GM18502 (cell line): ENCODE measurements at regions not wholly inside any gene's neighbourhood (a gene's known extent, or its start where the extent isn't known, plus 50 kb on each side); places are given as distances from the start of the nearest gene placed in this dataset.

ENCODE experiments used
- ATAC-seq: cut with Tn5 transposase; IDR thresholded peaks from one replicate; pipeline ENCODE4 v1.9.1; 2021; ENCODE audit warnings: mild to moderate bottlenecking; ENCODE audit not compliant: unreplicated experiment, poor library complexity

GRCh38 chr7:16241017-16241416, 180.3 kb downstream of the CRPPA start:
- no peak for ATAC-seq

- ATAC-seq = no peak
Measured at GRCh38 chr7:16236381-16236780, 185.0 kb downstream of the CRPPA start.

DNA sequence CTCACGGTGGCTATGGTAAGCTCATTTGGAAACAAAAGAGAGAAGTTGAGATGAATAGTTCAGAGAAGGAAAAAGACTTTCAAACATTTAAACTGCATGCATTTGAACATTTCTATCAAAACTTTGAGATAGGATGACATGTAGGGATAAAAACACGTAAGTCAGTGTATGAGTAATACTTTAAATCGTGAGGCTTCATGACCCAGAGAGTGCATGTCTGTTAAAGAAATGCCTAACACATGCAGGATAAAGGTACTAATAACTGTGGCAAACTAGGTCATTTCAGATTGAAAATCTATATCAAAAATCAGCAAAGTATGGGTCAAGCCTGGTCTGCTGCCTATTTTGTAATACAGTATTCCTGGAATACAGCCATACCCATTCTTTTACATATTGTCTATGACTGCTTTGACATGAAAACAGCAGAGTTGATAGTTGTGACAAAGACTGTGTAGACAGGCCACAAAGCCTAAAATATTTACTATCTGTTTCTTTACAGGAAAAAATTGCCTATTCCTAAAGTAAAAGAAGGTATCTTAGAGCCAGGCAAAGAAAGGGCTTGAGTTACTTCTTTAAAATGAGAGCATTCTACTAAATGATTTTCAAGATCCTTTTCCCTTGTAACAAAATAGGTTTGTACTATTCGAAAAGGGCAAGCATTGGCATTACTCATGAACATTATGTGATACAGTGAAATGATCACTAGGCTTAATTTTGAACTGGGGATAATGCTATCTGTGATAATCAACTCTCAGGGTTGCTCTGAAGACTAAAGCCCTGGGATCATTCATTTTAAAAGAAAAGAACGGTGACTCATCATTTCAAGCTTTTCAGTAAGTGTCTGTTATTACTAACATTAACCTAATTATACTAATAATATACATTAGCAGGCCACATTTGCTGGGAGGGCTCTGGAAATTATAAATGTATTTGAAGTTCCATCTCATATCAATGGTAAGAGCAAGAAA, 185.9 kb downstream of the CRPPA start:
- ATAC-seq = no peak

DNA sequence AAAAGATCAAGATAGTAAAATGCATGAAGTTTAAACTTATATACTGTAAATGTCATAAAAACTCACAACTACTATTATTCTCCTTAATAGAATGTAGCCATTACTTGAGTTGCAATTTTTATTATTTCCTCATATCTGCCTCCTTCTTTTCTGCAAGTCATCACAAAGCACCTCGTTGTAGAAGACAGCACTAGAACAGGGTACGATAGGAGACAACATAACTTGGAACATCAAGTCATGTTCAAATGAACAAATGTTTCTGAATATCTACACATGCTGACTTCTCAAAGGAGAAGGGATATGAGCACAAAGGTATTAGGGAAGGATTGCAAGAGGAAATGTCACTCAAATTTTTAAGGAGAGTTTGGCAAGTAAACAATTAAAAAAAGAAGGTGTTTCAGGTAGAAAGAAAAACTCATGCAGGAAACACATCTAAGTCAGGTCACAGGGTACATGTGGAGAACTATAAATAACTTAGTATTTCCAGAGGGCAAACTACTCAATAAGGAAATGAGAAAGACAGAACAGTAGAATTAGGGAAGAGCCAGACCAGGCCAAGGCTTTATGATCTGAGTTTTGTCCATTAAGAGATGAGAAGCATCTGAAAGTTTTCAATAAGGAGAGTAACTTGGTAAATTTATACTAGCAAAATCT, 186.7 kb downstream of the CRPPA start:
- no peak for ATAC-seq

DNA sequence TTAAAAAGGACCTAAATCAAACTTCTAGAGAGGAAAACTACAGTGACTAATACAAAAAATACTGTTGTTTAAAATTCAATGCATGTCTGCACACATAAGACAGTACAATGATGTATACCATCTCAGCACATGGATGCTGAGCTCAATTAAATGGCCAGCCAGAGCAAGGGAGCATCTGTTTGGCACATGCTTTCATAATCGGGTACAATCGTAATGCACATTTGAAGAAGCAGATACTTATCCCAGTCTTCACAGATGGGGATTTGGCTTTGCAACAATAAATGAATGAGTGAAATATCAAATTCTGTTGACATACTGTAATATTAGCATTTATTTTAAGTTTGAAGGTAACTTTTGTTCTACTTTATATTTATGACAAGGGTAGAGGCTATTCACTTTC, 187.8 kb downstream of the CRPPA start:
- no peak for ATAC-seq

GRCh38 chr7:16232273-16232672, 189.1 kb downstream of the CRPPA start:
- no peak for ATAC-seq

DNA sequence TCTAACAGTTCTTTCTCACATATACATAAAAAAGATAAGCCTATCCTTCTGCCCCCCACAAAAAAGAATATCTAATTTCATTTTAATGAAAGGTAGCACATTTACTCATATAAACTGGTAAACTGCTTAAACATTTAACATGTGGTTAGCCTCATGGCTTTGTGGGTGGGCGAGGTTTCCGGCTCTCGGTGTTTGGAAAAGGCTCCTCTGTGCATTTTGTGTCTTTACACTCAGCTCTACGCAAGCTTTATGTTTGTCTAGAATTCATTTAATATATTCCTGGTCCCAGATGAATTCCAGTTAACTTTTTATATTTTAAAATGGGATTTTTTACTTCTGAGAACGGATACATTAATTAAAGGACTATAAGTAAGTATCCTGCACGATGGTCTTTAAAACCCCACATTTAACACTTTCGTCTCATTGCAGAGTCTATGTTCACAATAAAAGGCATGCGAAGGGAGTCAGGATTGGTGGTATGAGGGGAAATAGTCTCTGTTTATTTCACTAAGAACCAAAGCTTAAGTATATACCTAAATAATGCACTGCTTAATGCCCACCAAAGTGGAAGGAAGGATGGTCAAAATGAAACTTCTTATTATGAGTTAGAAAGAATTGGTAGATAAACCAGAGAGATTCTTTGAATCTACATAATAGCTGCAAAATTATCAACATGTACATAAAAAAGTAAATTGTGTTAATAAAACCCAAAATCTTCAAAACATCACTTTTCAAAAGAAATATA, 197.2 kb downstream of the CRPPA start:
- ATAC-seq = no peak

GRCh38 chr7:16212610-16213009, 208.7 kb downstream of the CRPPA start:
- ATAC-seq = no peak

DNA sequence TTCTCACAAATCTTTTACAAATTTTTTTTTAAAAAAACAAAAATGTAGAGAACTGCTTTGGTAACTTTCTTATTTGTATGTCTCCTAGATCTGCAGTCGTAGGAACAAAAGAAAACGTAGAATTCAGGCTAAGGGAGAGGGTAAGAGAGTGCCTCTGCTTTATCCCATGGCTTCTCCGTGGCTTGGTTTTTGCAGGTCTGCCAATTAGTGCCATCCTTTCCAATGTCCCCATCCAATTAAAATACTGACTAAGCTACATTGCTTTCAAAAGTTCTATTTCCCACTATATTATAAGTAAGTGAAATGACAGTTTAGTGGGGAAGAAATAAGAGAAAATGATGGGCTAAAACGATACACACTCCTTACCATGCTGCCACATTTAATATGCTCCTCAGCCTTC, 209.3 kb downstream of the CRPPA start:
- no peak for ATAC-seq

DNA sequence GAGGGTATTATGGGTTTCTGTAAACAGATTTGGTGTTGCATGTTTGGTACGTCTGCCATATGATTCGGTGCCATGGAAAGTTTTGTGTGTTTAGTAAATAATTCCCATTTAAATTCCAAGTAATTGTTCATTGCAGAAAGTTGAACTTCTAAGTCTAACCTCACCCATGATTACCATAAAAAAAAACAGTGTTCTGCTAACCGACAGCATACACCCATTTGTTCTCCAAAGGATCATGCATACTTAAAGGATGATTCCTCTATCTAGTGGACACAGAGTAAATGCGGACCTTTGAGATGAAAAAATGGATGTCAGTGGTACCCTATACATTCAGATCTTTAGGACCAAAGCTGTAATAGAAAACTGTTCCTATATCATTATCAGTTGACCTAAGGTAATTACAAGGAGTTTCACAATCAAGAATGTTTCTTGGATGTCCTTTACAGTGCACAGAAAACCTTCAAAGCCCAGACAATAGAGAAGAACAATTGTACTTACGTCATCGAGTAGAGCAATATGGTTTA, 209.9 kb downstream of the CRPPA start:
- ATAC-seq = no peak

GRCh38 chr7:16210171-16210570, 211.2 kb downstream of the CRPPA start:
- no peak for ATAC-seq

DNA sequence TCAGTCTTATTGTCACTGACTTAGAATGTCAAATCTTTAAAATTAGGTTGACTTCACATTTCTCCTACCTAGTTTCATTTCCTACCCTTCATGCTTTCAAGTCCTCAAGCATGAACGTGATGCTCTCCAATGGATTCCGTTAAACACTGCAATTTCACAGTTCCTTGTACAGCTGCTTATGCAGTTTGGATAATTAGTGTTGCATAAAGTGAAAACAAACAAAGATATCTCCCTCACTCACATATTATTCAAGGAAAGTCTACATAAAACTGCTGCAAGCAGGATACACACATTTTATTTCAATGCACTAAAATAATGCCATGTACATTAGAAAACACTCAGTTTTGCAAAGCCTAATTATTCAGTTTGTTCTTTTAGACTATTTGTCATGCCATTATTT, 214.0 kb downstream of the CRPPA start:
- no peak for ATAC-seq

DNA sequence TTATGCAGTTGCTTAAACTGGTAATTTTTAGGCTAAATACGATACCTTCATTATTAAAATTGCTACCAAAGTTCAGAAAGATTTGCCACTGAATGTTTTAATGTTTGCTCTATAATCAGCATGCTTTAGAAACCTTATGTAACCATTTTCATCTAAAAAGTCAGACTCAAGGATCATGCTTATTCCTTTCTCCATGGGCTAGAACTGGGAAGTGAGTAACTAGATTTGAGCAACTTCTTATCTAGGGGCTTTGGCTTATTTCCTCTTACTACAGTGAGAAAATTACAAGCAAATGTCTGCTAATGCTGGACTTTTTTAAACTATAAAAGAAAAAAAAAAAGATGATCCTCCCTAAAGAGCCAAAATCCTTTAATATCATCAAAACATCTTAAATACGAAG, 215.9 kb downstream of the CRPPA start:
- no peak for ATAC-seq

- no peak for ATAC-seq
Measured at GRCh38 chr7:16204953-16205352, 216.4 kb downstream of the CRPPA start.

GRCh38 chr7:16203065-16203464, 218.3 kb downstream of the CRPPA start:
- ATAC-seq = no peak

- ATAC-seq = no peak
Measured at GRCh38 chr7:16202303-16202702, 219.0 kb downstream of the CRPPA start.

DNA sequence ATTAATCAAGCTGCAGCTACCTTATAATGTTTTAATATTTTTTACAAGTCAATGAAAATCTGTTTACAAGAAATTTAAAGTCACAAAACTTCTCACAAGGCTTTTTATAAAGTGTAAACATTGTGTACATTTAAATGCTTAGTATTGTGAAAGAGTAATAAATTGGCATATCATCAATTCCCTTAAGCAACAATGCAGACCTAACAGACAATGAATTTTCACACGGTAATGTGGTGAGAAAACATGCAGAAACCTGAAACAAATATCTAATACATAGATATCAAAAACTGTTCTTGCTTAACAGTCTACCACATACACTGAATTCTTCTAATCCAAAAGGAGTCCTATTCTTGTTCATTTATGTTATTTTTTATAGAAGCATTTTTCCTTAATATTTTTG, 220.7 kb downstream of the CRPPA start:
- no peak for ATAC-seq

DNA sequence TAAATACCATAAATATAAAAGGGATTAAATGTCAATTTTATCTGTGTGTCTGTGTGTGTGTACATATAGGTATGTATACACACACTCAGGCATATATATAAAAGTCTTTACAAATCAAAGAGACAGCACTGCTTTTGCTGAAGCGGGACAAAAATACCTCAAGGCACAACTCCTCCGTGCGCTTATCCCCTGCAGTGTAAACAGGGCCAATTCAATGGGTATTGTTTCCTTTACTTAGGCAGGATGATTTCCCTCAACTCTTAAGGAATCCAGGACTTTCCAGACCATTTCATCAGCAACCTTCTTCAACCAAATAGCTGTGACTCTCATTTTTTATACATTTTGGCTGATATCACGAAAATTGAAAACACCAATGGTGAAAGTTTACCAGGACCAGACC, 227.7 kb downstream of the CRPPA start:
- no peak for ATAC-seq

- no peak for ATAC-seq
Measured at GRCh38 chr7:16189026-16189715, 232.2 kb downstream of the CRPPA start.

- ATAC-seq = no peak
Measured at GRCh38 chr7:16187131-16187530, 234.2 kb downstream of the CRPPA start.
